ENCODE measurements at regions not wholly inside any gene's neighbourhood (a gene's known extent, or its start where the extent isn't known, plus 50 kb on each side); places are given as distances from the start of the nearest gene placed in this dataset.

DNA sequence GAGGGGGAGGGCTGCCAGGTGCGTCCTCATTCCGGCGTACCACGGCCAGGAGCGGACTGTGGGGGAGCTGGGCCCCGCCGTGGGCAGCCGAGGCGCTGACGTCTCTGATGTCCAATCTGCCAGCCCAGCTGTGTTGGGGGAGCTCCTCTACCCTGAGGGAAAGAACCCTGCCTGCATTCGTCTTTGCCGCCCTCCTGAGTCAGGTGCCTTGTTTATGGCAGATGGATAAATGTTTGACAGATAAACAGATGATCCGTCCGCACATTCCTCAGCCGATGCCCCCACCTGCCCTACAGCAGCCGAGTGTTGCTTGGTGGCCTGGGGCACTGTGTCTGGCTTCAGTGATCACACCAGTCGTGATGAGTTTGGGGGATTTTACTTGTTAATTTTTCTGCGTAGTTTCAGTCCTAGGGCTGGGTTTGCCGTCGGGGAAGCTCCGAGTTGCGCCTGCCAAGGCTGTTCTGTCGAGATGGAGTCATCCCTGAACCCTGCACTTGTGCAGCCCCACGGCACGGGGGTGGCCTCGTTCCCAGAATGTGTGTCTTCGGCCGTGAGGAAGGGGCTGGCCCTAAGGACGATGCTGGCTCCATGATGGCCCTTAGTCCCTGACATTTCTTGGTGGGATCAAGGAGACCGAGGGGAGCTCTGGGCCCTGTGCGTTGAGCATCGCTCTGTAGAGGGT, 1083.9 kb downstream of the BRD1 start:
- Histone ChIP-seq H3K27me3 (replicated peaks; ENCODE audit: control insufficient read depth, insufficient read depth, low read length) (no peaks in the 10 kb centered on the region), H3K4me3 (replicated peaks; ENCODE audit: low read depth, low read length) (no peak overlapping the region), H3K36me3 (ENCODE audit: control insufficient read depth, insufficient read depth, low read length) (no peaks in the 10 kb centered on the region)
- no peak for TF ChIP-seq CTCF (IDR thresholded peaks at IDR 0.05; ENCODE audit: insufficient read depth, low read length, poor library complexity, severe bottlenecking)
- DNase-seq (ENCODE audit: extremely low read depth, insufficient read length) = no peak

GRCh38 chr22:48742556-48743343, 1084.9 kb downstream of the BRD1 start:
- no peak for TF ChIP-seq CTCF (IDR thresholded peaks at IDR 0.05; ENCODE audit: insufficient read depth, low read length, poor library complexity, severe bottlenecking)
- no peaks in the 10 kb centered on the region for H3K36me3 ChIP-seq (ENCODE audit: control insufficient read depth, insufficient read depth, low read length)
- H3K27me3 ChIP-seq (replicated peaks; ENCODE audit: control insufficient read depth, insufficient read depth, low read length) = no peaks in the 10 kb centered on the region
- H3K4me3 ChIP-seq (replicated peaks; ENCODE audit: low read depth, low read length) = no peak overlapping the region
- no peak for DNase-seq (ENCODE audit: extremely low read depth, insufficient read length)

DNA sequence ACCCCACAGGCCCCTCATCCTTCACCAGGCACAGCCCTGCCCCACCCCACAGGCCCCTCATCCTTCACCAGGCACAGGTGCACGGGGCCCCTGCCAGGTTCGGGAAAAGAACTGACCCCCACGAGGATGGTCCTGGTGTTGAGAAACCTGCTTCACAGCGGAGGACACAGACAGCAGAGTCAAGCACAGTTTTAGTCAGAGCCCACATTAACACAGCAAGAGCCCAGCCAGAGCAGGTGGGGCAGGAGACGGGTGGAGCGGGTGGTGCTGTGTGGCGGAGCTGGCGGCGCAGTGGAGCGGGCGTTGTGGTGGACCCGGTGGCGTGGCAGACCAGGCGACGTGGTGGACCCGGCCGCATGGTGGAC, 1085.5 kb downstream of the BRD1 start:
- Histone ChIP-seq H3K36me3 (ENCODE audit: control insufficient read depth, insufficient read depth, low read length) (no peaks in the 10 kb centered on the region), H3K4me3 (replicated peaks; ENCODE audit: low read depth, low read length) (no peak overlapping the region), H3K27me3 (replicated peaks; ENCODE audit: control insufficient read depth, insufficient read depth, low read length) (no peaks in the 10 kb centered on the region)
- DNase-seq (ENCODE audit: extremely low read depth, insufficient read length) = no peak
- no peak for TF ChIP-seq CTCF (IDR thresholded peaks at IDR 0.05; ENCODE audit: insufficient read depth, low read length, poor library complexity, severe bottlenecking)

GRCh38 chr22:48741540-48741939, 1086.1 kb downstream of the BRD1 start:
- H3K4me3 ChIP-seq (replicated peaks; ENCODE audit: low read depth, low read length) = no peak overlapping the region
- no peaks in the 10 kb centered on the region for H3K27me3 ChIP-seq (replicated peaks; ENCODE audit: control insufficient read depth, insufficient read depth, low read length)
- no peak for DNase-seq (ENCODE audit: extremely low read depth, insufficient read length)
- no peaks in the 10 kb centered on the region for H3K36me3 ChIP-seq (ENCODE audit: control insufficient read depth, insufficient read depth, low read length)
- no peak for TF ChIP-seq CTCF (IDR thresholded peaks at IDR 0.05; ENCODE audit: insufficient read depth, low read length, poor library complexity, severe bottlenecking)

GRCh38 chr22:48740731-48741405, 1086.8 kb downstream of the BRD1 start:
- Histone ChIP-seq H3K36me3 (ENCODE audit: control insufficient read depth, insufficient read depth, low read length) (no peaks in the 10 kb centered on the region), H3K4me3 (replicated peaks; ENCODE audit: low read depth, low read length) (no peak overlapping the region), H3K27me3 (replicated peaks; ENCODE audit: control insufficient read depth, insufficient read depth, low read length) (no peaks in the 10 kb centered on the region)
- DNase-seq (ENCODE audit: extremely low read depth, insufficient read length) = no peak
- no peak for TF ChIP-seq CTCF (IDR thresholded peaks at IDR 0.05; ENCODE audit: insufficient read depth, low read length, poor library complexity, severe bottlenecking)
